ENCODE measurements at regions not wholly inside any gene's neighbourhood (a gene's known extent, or its start where the extent isn't known, plus 50 kb on each side); places are given as distances from the start of the nearest gene placed in this dataset.

DNA sequence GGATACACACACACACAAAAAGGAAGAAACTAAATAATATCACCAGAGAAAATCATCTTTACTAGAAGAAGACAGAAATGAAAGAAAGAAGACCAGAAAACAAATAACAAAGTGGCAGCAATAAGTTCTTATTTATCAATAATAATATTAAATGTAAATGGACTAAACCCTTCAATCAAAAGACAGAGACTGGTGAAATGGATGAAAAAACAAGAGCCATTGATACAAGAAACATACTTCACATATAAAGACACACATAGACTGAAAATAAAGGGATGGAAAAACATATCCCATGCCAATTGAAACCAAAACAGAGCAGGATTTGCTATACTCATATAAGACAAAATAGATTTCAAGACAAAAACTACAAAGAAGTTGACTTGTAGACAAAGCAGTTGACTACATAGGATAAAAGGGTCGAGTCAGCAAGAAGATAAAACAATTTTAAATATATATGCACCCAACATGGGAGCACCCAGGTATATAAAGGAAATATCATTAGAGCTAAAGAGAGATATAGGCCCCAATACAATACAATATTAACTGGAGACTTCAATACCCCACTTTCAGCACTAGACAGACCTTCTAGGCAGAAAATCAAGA lies 259.4 kb downstream of the EPM2A start:
- DNase-seq: no peak

DNA sequence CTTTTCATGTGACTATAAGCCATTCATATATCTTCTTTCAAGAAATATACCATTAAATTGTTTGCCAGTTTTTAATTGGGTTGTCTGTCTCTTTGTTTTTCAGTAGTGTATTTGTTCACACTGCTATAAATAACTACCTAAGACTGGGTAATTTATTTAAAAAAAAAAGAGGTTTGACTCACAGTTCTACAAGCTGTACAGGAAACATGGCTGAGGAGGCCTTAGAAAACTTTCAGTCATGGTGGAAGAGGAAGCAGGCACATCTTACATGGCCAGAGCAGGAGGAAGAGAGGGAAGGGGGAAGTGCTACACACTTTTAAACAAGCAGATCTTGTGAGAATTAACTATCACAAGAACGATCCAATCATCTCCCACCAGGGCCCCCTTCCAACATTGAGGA lies 255.3 kb downstream of the EPM2A start:
- DNase-seq: no peak

- no peak for DNase-seq
Measured at GRCh38 chr6:145483191-145483996, 251.9 kb downstream of the EPM2A start.

GRCh38 chr6:145485288-145485687 lies 250.0 kb downstream of the EPM2A start:
- DNase-seq: no peak

- DNase-seq: no peak
Measured at GRCh38 chr6:145486306-145486705, 249.0 kb downstream of the EPM2A start.

DNA sequence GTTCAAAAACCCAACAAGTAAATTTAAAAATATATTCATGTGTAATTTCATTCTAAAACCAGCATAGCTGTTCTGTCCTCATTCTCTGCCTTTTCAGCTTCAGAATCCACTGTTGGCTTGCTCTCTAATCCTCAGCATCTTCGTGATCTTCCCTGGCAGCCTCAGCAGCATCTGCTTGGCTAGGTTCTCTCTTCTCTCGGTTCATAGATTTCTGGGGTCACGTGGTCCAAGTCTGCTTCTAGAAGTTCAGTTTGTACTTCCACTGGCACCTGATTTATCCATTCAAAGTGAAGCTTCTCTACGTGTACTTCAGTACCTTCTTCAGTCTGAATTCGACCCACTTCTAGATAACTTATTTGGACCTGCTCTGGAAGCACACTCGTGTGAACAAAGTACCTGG lies 245.7 kb downstream of the EPM2A start:
- no peak for DNase-seq

GRCh38 chr6:145490068-145490467 lies 245.3 kb downstream of the EPM2A start:
- DNase-seq: no peak

DNA sequence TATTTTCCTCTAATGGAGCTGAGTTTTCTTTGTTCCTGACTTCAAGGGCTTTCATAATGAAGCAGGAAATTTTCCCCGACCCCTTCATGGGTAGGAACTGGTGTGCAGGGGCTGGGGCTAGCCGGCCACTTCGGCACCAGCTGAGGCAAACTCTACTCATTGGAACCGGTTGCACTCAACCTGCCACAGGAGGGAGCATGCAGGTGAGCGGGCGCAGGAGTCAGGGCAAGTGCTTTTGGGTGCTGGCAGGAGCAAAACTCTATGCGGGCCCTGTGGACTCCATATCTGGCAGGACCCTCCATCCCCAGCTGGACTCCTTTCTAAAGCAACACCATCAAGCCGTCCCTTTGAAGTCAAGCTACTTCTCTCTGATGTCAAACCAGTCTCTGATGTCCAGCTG lies 244.2 kb downstream of the EPM2A start:
- no peak for DNase-seq

DNA sequence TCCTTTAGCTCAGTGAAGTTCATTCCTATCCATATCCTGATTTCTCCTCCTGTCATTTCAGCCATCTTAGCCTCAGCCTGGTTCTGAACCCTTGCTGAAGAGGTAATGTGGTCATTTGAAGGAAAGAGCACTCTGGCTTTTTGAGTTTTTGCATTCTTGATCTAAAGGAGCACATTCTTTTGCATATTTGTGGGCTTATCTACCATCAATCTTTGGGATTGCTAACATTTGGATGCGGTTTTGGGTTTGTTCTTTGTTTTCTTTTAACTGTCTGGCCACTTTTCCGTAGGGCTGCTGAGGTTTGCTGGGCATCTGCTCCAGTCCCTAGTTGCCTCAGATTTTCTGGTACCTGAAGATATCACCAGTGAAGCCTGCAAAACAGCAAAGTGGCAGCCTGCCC lies 238.3 kb downstream of the EPM2A start:
- DNase-seq: no peak

- DNase-seq: no peak
Measured at GRCh38 chr6:145498425-145498824, 236.9 kb downstream of the EPM2A start.

GRCh38 chr6:145502416-145502815 lies 232.9 kb downstream of the EPM2A start:
- DNase-seq: peak; percentile 59 to 89

DNA sequence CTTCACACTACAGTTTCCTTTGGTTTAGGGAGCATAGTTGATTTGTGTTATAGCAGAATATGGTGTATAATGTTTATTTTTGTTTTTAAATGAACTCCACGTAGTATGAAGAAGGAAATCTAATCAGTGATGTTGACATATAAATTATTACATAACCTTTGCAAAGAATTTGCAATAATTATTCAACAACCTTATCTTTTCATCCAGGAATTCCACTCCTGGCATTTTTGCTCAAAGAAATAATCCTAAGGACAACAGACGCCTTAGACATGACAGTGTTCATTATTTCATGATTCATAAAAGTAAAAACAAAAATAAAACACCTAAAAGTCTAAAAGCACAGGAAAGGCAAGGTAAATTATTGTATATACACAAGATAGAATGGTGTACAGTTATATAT lies 229.2 kb downstream of the EPM2A start:
- DNase-seq: no peak

DNA sequence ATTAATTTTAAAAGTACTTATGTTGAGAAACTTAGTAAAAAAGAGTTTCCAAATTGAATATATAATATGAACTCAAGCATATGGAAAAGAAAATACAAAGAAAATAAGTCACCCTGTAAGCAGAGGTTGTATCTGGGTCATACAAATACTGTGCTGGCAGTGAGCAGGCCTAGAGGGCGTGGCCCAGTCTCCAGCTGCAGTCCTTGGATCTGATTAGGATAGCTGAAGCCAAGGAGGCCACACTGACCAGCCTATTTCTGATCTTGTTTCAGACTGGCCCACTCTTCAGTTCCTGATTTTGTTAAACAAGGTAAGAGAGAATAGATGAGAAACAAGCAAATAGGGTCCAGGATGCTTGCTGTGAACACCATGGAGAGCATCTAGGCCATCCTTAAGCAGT lies 228.8 kb downstream of the EPM2A start:
- no peak for DNase-seq

- DNase-seq: no peak
Measured at GRCh38 chr6:145507239-145507638, 228.1 kb downstream of the EPM2A start.

DNA sequence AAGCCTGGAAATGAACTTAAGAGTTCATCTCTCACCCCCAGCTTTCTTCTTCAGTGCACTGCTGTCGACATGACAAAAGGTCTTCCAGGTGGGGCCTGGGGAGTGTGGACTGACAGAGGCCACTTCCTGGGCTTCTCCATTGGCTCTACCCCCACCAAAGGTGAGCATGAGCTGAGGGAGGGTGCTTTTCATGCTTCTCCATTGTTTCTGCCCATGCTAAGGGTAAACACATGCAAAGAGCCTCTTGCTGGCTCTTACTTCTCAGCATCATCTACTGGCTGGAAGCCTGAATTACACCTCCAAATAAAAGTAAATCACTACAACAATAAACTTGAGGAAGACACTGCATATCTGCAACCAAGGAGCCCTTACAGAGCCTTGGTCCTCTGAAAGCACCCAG lies 227.2 kb downstream of the EPM2A start:
- DNase-seq: peak in 1 of 2 experiments; percentile 25

- peak in 1 of 2 experiments; percentile 16 for DNase-seq
Measured at GRCh38 chr6:145517492-145517891, 217.8 kb downstream of the EPM2A start.

DNA sequence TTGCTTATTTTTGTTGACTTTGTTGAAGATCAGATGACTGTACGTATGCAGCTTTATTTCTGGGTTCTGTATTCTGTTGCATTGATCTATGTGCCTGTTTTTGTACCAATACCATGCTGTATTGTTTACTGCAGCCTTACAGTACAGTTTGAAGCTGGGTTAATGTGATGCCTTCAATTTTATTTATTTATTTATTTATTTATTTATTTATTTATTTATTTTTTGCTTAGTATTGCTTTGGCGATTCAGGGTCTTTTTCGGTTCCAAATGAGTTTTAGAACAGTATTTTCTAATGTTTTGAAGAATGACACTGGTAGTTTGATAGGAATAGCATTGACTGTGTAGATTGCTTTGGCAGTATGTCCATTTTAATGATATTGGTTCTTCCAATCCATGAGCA lies 210.3 kb downstream of the EPM2A start:
- no peak for DNase-seq

- no peak for DNase-seq
Measured at GRCh38 chr6:145529582-145529981, 205.7 kb downstream of the EPM2A start.

DNA sequence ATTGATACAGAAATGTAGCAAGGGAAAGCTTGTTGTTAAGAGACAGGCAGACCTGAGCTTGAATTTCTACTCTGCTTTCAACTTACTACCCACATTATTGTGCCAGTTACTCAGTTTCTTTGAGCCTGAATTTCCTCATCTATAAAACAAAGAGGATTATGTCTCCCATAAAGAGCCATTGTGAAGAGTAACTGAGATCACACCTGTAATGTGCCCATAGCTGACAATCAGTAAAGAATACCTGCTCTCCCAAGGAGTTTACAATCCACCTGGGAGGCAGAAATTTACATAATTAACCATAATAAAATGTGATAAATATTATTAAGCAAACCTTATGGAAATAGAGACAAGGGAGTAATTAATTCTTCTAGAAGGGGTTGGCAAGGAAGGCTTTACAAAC lies 204.9 kb downstream of the EPM2A start:
- DNase-seq: no peak

DNA sequence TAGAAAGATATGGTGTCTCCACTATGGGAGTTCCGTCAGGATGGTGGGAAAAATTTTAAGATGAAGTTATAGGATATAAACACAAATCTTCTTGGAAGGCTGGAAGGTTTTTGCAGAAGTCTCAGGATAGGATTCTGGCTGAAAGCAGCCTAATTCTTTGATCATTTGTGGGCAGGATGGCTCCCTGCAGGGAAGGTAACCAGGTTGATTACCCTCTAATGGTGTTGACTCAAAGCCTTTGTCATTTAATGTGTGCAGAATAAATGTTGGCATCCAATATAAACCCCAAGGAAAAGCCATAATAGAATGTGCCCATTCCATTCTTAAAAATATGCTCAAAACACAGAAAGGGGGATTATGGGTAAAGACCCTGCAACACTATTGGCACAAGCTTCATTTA lies 204.3 kb downstream of the EPM2A start:
- no peak for DNase-seq

DNA sequence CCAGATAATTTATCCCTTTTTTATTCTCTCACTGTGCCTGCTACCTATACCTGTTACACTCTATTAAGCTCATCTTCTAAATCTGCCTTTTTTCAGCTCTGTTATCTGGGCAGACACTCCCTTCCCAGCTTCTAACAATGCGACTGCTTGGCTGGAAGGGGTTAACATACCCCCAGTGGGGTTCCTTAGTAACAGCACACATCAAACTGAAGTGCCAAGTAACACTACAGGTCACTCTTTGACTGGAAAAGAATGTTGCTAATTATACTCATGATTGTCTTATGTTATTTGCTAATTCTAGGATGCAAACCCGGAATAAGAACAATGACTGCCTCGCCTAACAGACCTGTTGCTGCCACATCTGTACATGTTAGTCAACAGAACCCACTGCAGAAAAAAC lies 203.5 kb downstream of the EPM2A start:
- no peak for DNase-seq

GRCh38 chr6:145532361-145532760 lies 203.0 kb downstream of the EPM2A start:
- no peak for DNase-seq

GRCh38 chr6:145534989-145535388 lies 200.3 kb downstream of the EPM2A start:
- no peak for DNase-seq

DNA sequence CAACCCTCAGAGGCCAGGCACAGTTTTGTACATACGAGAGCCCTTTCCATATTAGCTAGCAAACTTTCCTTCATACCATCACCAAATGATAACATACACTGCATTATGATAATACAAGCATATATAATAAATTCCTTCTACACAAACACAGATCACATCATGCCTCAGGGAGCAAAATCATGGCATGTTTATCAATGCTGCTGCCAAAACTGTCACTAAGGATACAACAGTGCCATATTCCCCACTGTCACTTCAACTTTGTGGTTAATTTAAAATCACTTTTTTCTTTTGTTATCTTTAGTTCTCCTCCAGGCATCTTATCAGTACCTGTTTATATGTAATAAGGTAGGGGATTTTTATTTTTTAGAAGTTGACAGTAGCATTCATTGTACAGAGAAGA lies 196.3 kb downstream of the EPM2A start:
- no peak for DNase-seq

GRCh38 chr6:145539831-145540230 lies 195.5 kb downstream of the EPM2A start:
- no peak for DNase-seq
